DOHH2 (cell line): ENCODE measurements at regions not wholly inside any gene's neighbourhood (a gene's known extent, or its start where the extent isn't known, plus 50 kb on each side); places are given as distances from the start of the nearest gene placed in this dataset.

Experiments
- EZH2phosphoT487 ChIP-seq: fragments of 200-600 bp; sonication (generic); IDR thresholded peaks from 2 replicates; pipeline ENCODE4 v1.6.1; 2017; ENCODE audit warnings: borderline replicate concordance, mild to moderate bottlenecking, antibody characterized with exemption, low read length, moderate library complexity, mixed read lengths
- TF ChIP-seq, protein P1 (sequence below): fragments of 200-600 bp; sonication (generic); IDR thresholded peaks from one replicate; pipeline ENCODE4 v1.5.1; 2014; ENCODE audit warnings: antibody characterized with exemption, mild to moderate bottlenecking, low read depth, low read length; ENCODE audit not compliant: poor library complexity, severe bottlenecking

- TF ChIP-seq, protein P1, sequence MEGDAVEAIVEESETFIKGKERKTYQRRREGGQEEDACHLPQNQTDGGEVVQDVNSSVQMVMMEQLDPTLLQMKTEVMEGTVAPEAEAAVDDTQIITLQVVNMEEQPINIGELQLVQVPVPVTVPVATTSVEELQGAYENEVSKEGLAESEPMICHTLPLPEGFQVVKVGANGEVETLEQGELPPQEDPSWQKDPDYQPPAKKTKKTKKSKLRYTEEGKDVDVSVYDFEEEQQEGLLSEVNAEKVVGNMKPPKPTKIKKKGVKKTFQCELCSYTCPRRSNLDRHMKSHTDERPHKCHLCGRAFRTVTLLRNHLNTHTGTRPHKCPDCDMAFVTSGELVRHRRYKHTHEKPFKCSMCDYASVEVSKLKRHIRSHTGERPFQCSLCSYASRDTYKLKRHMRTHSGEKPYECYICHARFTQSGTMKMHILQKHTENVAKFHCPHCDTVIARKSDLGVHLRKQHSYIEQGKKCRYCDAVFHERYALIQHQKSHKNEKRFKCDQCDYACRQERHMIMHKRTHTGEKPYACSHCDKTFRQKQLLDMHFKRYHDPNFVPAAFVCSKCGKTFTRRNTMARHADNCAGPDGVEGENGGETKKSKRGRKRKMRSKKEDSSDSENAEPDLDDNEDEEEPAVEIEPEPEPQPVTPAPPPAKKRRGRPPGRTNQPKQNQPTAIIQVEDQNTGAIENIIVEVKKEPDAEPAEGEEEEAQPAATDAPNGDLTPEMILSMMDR: no peak
- no peak for TF ChIP-seq EZH2phosphoT487
Observed at GRCh38 chr2:180720829-180721228, 259.6 kb upstream of the UBE2E3 start.
